ENCODE measurements at regions not wholly inside any gene's neighbourhood (a gene's known extent, or its start where the extent isn't known, plus 50 kb on each side); places are given as distances from the start of the nearest gene placed in this dataset.

DNA sequence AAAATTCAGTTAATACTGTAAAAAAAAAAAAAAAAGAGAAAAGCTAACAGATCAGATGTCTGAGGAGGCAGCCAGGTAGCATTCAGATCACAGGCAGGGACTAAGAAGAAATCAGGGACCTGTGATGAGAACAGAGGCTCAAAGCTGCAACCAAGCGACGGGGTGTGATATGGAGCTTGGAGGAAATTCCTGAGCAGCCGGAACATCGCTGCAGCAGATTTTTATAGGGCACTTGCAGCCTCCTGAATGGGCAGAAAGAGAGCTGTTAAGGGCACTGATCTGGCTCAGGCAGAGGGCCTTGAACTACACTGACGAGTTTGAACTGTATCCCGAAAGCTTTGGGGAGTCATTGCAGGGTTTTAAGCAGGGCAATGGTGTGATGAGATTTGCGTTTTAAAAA, 315.4 kb downstream of the ADGRL2 start:
- Histone ChIP-seq H3K36me3 (no peaks in the 10 kb centered on the region), H3K4me3 (no peak overlapping the region), H3K9me3 (no peaks in the 10 kb centered on the region), H3K27me3 (no peaks in the 10 kb centered on the region), H3K27ac (no peak overlapping the region), H3K4me1 (peaks cover 0 to 5% (median 0%) of the 10 kb centered on the region in 3 donors)
- no peak for ATAC-seq
- WGBS, 2 donors (ENCODE audit: low coverage in 1 of 2) = 95 to 96% methylated on average over 4 to 7 of the region's 7 CpGs
- TF ChIP-seq POLR2A (IDR thresholded peaks at IDR 0.05) = no peak
- no peak for TF ChIP-seq EP300 (IDR thresholded peaks at IDR 0.05)
- TF ChIP-seq, protein P1, sequence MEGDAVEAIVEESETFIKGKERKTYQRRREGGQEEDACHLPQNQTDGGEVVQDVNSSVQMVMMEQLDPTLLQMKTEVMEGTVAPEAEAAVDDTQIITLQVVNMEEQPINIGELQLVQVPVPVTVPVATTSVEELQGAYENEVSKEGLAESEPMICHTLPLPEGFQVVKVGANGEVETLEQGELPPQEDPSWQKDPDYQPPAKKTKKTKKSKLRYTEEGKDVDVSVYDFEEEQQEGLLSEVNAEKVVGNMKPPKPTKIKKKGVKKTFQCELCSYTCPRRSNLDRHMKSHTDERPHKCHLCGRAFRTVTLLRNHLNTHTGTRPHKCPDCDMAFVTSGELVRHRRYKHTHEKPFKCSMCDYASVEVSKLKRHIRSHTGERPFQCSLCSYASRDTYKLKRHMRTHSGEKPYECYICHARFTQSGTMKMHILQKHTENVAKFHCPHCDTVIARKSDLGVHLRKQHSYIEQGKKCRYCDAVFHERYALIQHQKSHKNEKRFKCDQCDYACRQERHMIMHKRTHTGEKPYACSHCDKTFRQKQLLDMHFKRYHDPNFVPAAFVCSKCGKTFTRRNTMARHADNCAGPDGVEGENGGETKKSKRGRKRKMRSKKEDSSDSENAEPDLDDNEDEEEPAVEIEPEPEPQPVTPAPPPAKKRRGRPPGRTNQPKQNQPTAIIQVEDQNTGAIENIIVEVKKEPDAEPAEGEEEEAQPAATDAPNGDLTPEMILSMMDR (IDR thresholded peaks at IDR 0.05) = no peak
- no peak for TF ChIP-seq POLR2AphosphoS5 (IDR thresholded peaks at IDR 0.05)

DNA sequence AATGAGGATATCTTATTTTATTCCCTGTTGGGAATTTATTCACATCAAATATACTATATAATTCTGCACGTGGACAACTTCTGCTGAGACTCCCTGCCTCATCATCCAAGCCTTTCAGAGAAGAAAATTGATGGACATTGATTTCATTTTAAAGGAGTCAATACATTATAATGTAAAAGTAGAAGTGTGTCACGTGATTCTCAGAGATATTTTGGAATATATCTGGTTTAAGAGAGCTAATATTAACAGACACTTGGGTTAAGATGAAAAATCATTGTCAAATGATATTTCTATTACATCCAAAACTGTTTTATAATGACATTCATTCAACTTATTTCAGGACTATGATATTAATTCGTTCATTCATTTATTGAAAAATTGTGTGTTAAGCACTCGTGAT, 314.2 kb downstream of the ADGRL2 start:
- WGBS, 2 donors (ENCODE audit: low coverage in 1 of 2) = 78 to 84% methylated on average over 4 of the region's 4 CpGs
- no peak for ATAC-seq

DNA sequence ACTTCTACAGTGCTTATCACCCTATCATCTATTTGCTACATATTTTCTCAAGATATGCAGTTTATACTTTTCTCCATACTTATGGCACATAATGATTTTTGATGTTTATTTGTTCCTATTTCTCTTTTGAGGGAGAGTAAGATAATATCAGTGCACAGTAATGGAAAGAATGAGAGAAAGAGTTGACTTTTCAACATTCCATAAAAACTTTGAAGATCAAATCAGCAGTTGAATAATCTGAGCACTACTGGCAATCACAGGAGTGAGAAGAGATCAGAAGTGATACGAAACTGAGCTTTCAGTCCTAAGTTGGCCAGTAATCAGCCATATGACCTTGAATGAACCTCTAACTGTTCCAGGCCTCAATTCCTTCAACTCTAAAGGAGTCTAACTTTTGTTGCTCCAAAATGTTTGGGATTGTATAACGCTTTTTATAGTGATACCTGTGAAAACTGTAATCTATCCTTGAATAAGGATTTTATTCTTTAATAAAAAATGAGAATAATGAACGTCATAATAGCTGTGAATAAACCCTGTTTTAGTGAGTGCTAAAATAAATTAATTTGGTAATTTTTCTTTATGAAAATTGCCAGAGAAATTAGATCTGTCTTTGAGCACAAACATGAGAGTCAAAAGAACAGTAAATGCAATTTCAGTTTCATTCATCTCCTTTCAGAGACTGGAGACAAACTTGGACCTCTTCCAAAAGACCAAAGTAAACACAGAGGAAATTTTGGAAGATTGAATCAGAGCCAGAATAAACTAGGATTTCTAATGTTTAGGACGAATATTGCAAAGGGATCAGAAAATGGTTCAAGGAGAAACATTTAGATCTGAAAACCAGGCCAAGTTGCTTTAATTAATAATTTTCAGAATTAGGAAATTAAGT, 309.9 kb downstream of the ADGRL2 start:
- TF ChIP-seq EP300 (IDR thresholded peaks at IDR 0.05) (no peak), POLR2A (IDR thresholded peaks at IDR 0.05) (no peak), POLR2AphosphoS5 (IDR thresholded peaks at IDR 0.05) (no peak)
- TF ChIP-seq, protein P1 (IDR thresholded peaks at IDR 0.05) = no peak

More for the DNA sequence above, 314.2 kb downstream of the ADGRL2 start:
- peaks cover 0 to 16% (median 3%) of the 10 kb centered on the region in 3 donors for H3K4me1 ChIP-seq
- H3K9me3 ChIP-seq = no peaks in the 10 kb centered on the region
- TF ChIP-seq POLR2AphosphoS5 (IDR thresholded peaks at IDR 0.05) (no peak), EP300 (IDR thresholded peaks at IDR 0.05) (no peak), POLR2A (IDR thresholded peaks at IDR 0.05) (no peak)
- TF ChIP-seq, protein P1 (IDR thresholded peaks at IDR 0.05) = no peak
- H3K27me3 ChIP-seq = no peaks in the 10 kb centered on the region
- H3K27ac ChIP-seq = no peak overlapping the region
- H3K4me3 ChIP-seq = no peak overlapping the region
- H3K36me3 ChIP-seq = no peaks in the 10 kb centered on the region

DNA sequence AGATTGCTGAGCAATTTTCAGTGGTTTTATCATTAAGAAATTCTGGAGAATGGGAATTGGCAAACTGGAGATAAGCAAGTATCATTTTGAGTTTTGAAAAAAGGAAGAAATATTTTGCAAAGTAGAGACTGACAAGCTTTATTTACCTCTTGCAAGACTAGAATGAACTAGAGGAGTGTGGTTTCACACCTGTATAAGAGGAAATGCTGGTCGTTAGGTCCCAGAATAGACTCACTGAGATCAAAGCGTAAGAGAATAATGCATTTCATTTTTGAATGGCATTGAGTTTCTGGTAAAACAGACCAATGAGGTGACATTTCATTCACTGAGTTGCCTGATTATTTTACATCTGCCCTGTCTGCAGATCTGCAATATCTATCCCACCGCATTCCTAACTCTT, 308.1 kb downstream of the ADGRL2 start:
- no peak for ATAC-seq
- Histone ChIP-seq H3K4me3 (no peak overlapping the region), H3K27ac (no peak overlapping the region), H3K4me1 (peaks cover 0 to 16% (median 3%) of the 10 kb centered on the region in 3 donors), H3K9me3 (no peaks in the 10 kb centered on the region), H3K36me3 (no peaks in the 10 kb centered on the region), H3K27me3 (no peaks in the 10 kb centered on the region)
- 62 to 67% methylated on average over 3 of the region's 3 CpGs for WGBS, 2 donors (ENCODE audit: low coverage in 1 of 2)
- TF ChIP-seq EP300 (IDR thresholded peaks at IDR 0.05) (no peak), POLR2AphosphoS5 (IDR thresholded peaks at IDR 0.05) (no peak), POLR2A (IDR thresholded peaks at IDR 0.05) (no peak)
- TF ChIP-seq, protein P1 (IDR thresholded peaks at IDR 0.05) = no peak

More for the DNA sequence above, 309.9 kb downstream of the ADGRL2 start:
- H3K4me3 ChIP-seq = no peak overlapping the region
- H3K36me3 ChIP-seq = no peaks in the 10 kb centered on the region
- ATAC-seq = no peak
- H3K9me3 ChIP-seq = no peaks in the 10 kb centered on the region
- H3K27ac ChIP-seq = no peak overlapping the region
- WGBS, 2 donors (ENCODE audit: low coverage in 1 of 2) = 11 to 24% methylated on average over 4 of the region's 4 CpGs
- H3K4me1 ChIP-seq = peaks cover 0 to 16% (median 3%) of the 10 kb centered on the region in 3 donors
- H3K27me3 ChIP-seq = no peaks in the 10 kb centered on the region

DNA sequence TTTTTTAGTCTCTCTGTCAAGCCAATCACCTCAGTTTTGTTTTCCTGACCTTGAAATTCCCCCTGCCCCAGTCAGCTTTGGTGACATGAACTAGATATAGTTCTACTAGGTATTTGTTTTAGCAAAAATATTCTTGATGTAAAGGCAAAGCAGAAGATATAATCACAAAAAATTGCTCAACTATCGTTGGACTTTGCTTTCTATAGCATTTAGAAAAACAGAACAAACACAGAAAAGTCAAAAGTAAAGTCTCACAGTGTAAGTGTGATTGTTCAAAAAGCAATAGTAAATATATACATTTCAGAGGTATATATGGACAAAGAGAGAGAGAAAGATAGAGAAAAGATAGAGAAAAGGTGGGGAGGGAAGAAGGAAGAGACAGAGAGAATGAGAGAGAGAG, 305.9 kb downstream of the ADGRL2 start:
- TF ChIP-seq, protein P1 (IDR thresholded peaks at IDR 0.05) = no peak
- TF ChIP-seq POLR2A (IDR thresholded peaks at IDR 0.05) (no peak), POLR2AphosphoS5 (IDR thresholded peaks at IDR 0.05) (no peak), EP300 (IDR thresholded peaks at IDR 0.05) (no peak)
- 88% methylated on average over 1 of the region's 1 CpG; no CpG with 5 or more reads in 1 of the 2 donors for WGBS, 2 donors (ENCODE audit: low coverage in 1 of 2)
- Histone ChIP-seq H3K4me1 (peaks cover 0 to 16% (median 3%) of the 10 kb centered on the region in 3 donors), H3K27me3 (no peaks in the 10 kb centered on the region), H3K9me3 (no peaks in the 10 kb centered on the region), H3K4me3 (no peak overlapping the region), H3K36me3 (no peaks in the 10 kb centered on the region), H3K27ac (no peak overlapping the region)
- ATAC-seq = no peak
